ENCODE measurements at regions not wholly inside any gene's neighbourhood (a gene's known extent, or its start where the extent isn't known, plus 50 kb on each side); places are given as distances from the start of the nearest gene placed in this dataset.

DNA sequence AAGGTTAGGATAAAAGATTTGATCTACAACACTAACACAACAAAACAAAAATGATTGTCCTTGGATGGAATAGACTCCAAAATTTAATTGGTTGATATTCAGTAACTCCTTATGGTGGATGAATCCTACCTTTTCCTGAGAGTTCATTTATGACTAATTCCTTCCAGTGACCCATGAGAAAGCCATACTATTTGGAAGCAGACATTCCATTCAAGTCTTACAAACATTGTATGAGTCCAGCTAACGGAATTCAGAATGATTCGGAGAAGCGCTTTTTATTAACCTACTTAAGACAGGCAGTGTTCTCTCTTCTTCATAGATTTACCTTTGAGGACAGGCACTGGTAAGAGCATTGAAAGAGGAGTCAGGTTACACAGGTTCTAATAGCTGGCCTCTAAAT is 155.6 kb upstream of the ZNF648 start:
- TF ChIP-seq GATA2 (IDR thresholded peaks at IDR 0.05; ENCODE audit: low read depth, low read length) (no peak), GATA3 (IDR thresholded peaks at IDR 0.05; ENCODE audit: low read depth, low read length) (no peak)
